ENCODE measurements at regions not wholly inside any gene's neighbourhood (a gene's known extent, or its start where the extent isn't known, plus 50 kb on each side); places are given as distances from the start of the nearest gene placed in this dataset.

GRCh38 chr6:40108736-40109135, 174.5 kb upstream of the MOCS1 start (continued):
- TF ChIP-seq NRF1 (IDR thresholded peaks at IDR 0.05; ENCODE audit: low read depth, low read length) = no peak

GRCh38 chr6:40106840-40107239, 172.6 kb upstream of the MOCS1 start:
- WGBS (ENCODE audit: low lambda C conversion rate) = 4% methylated on average over 2 of the region's 2 CpGs
- H3K9me2 ChIP-seq = no peaks in the 10 kb centered on the region
- no peaks in the 10 kb centered on the region for H3K9me3 ChIP-seq
- TF ChIP-seq MEF2A (IDR thresholded peaks at IDR 0.05; ENCODE audit: borderline replicate concordance, low read depth) = no peak
- no peak for TF ChIP-seq EP300 (IDR thresholded peaks at IDR 0.05; ENCODE audit: borderline replicate concordance in 1 of 2, low read depth in 1 of 2, low read length in 1 of 2)
- no peak for TF ChIP-seq NRF1 (IDR thresholded peaks at IDR 0.05; ENCODE audit: low read depth, low read length)
- TF ChIP-seq, protein P1, sequence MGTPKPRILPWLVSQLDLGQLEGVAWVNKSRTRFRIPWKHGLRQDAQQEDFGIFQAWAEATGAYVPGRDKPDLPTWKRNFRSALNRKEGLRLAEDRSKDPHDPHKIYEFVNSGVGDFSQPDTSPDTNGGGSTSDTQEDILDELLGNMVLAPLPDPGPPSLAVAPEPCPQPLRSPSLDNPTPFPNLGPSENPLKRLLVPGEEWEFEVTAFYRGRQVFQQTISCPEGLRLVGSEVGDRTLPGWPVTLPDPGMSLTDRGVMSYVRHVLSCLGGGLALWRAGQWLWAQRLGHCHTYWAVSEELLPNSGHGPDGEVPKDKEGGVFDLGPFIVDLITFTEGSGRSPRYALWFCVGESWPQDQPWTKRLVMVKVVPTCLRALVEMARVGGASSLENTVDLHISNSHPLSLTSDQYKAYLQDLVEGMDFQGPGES (IDR thresholded peaks at IDR 0.05; ENCODE audit: low read depth, low read length) = no peak
- TF ChIP-seq, protein P2, sequence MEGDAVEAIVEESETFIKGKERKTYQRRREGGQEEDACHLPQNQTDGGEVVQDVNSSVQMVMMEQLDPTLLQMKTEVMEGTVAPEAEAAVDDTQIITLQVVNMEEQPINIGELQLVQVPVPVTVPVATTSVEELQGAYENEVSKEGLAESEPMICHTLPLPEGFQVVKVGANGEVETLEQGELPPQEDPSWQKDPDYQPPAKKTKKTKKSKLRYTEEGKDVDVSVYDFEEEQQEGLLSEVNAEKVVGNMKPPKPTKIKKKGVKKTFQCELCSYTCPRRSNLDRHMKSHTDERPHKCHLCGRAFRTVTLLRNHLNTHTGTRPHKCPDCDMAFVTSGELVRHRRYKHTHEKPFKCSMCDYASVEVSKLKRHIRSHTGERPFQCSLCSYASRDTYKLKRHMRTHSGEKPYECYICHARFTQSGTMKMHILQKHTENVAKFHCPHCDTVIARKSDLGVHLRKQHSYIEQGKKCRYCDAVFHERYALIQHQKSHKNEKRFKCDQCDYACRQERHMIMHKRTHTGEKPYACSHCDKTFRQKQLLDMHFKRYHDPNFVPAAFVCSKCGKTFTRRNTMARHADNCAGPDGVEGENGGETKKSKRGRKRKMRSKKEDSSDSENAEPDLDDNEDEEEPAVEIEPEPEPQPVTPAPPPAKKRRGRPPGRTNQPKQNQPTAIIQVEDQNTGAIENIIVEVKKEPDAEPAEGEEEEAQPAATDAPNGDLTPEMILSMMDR (IDR thresholded peaks at IDR 0.05) = no peak
- TF ChIP-seq GATA2 (CRISPR knock-in tag; IDR thresholded peaks at IDR 0.05) = no peak
- no peak for TF ChIP-seq USF1 (IDR thresholded peaks at IDR 0.05; ENCODE audit: borderline replicate concordance, low read depth)
- no peak for TF ChIP-seq RAD21 (IDR thresholded peaks at IDR 0.05; ENCODE audit: low read length)
- TF ChIP-seq SIN3A (IDR thresholded peaks at IDR 0.05; ENCODE audit: borderline replicate concordance, low read depth, low read length) = no peak
- no peak for TF ChIP-seq ZBTB33 (IDR thresholded peaks at IDR 0.05; ENCODE audit: borderline replicate concordance, low read depth)
- TF ChIP-seq FOXJ3 (CRISPR knock-in tag; IDR thresholded peaks at IDR 0.05) = no peak
- no peak for TF ChIP-seq POLR2AphosphoS5 (IDR thresholded peaks at IDR 0.05; ENCODE audit: low read depth, low read length)
- no peak for TF ChIP-seq YY1 (IDR thresholded peaks at IDR 0.05; ENCODE audit: low read depth)
- no peaks in the 10 kb centered on the region for H3F3A ChIP-seq (replicated peaks; ENCODE audit: insufficient read depth)
- no peaks in the 10 kb centered on the region for H3K27me3 ChIP-seq (ENCODE audit: insufficient read depth)
- no peak overlapping the region for H2AFZ ChIP-seq (ENCODE audit: low read depth)
- H4K20me1 ChIP-seq (ENCODE audit: insufficient read depth) = no peaks in the 10 kb centered on the region
- no peaks in the 10 kb centered on the region for H3K79me2 ChIP-seq (ENCODE audit: insufficient read depth)
- H3K4me2 ChIP-seq = no peak overlapping the region
- no peaks in the 10 kb centered on the region for H3K36me3 ChIP-seq (replicated peaks in 1 of 2; ENCODE audit: control insufficient read depth in 1 of 2, insufficient read depth in 2 of 2, low read length in 1 of 2)
- H3K27ac ChIP-seq (ENCODE audit: low read depth in 2 of 2, low read length in 1 of 2) = no peak overlapping the region
- no peak overlapping the region for H3K4me3 ChIP-seq (ENCODE audit: low read depth in 2 of 2, low read length in 1 of 2)
- CTCF ChIA-PET = no interaction called here
- POLR2A ChIA-PET = no interaction called here
- no peak for DNase-seq
- no peaks in the 10 kb centered on the region for H3K4me1 ChIP-seq (ENCODE audit: control insufficient read depth in 1 of 2, insufficient read depth in 2 of 2, low read depth in 1 of 2, low read length in 1 of 2)
- no peak overlapping the region for H3K9ac ChIP-seq
